Breast epithelium (tissue), 4 donors: ENCODE measurements at regions not wholly inside any gene's neighbourhood (a gene's known extent, or its start where the extent isn't known, plus 50 kb on each side); places are given as distances from the start of the nearest gene placed in this dataset.
"Not testable (repeated sequence)": the region's sequence is repeated elsewhere in the genome, so short reads cannot be mapped to it uniquely, and the experiment has no call there.

Source experiments
- DNase-seq, 2 donors: peaks; one replicate each; pipeline ENCODE4 v3.0.0-alpha.2; 2019; ENCODE audit warnings: low spot score in 2 of 2
- H3K27ac ChIP-seq, 2 donors: fragments of 200-600 bp; sonication (generic) in 1 of 2; one replicate each; pipeline ENCODE4 v1.5.1; 2016 to 2019; ENCODE audit warnings: mild to moderate bottlenecking in 1 of 2
- H3K27me3 ChIP-seq, 2 donors: fragments of 200-600 bp; sonication (generic) in 1 of 2; one replicate each; pipeline versions ENCODE4 v1.5.1 to v1.6.0; 2017 to 2019; ENCODE audit warnings: control low read depth in 1 of 2, mild to moderate bottlenecking in 1 of 2
- H3K36me3 ChIP-seq: fragments of 200-600 bp; one replicate; pipeline ENCODE4 v1.5.1; 2019
- H3K4me1 ChIP-seq, 2 donors: fragments of 200-600 bp; sonication (generic); one replicate each; pipeline ENCODE4 v1.5.1; 2016 to 2019; ENCODE audit warnings: control low read depth in 1 of 2
- H3K4me3 ChIP-seq, 3 donors: fragments of 200-600 bp; sonication (generic); 1 replicate in 2 of 3; 2 replicates in 1 of 3; pipeline ENCODE4 v1.5.1; 2016 to 2019; ENCODE audit warnings: mild to moderate bottlenecking in 3 of 3, moderate library complexity in 2 of 3
- H3K9me3 ChIP-seq, 2 donors: fragments of 200-600 bp; sonication (generic) in 1 of 2; one replicate each; pipeline ENCODE4 v1.5.1; 2016 to 2019; ENCODE audit warnings: control low read depth in 1 of 2
- intact Hi-C: fragments of 100-400 bp; cut with DNase I; formaldehyde crosslinking; loops from one replicate; pipeline ENCODE4 v1.15.1; 2023; ENCODE audit warnings: low total_unique reads

DNA sequence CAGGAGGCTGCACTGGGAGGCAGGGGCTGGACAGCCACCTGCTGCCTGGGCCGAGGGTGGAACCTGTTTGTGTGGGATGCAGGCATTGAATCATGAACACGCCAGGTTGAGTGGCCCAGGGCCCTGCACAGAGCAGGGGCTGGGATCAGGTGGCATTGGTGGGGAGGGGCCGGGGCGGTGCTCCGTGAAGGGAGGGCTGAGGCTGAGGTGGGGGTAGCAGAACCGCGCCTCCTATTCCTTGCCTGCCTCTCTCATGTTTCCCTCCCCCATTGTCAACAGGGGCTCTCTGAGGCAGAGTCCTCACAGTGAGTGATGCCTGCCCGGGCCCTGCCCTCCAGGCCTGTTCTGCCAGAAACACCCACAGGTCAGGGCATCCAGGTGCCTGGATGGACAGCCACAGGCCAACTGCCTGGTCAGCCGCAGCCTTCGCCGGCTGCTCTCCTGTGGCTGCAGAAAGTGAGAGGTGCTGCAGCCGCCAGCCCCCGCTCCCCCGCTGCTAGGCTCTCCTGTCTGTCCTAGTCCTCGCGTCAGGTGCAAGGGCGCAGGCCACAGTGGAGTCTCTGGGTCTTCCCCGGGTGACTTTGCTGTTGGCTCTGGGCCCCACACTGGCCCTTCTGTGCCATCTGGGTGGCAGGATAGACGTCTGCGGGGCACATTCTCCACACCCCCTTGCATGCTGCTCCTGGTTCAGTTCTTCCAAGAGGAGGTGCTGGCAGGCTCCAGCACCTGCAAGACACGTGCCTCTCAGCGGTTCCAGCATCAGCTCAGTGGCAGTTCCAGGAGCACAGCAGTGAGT is 79.6 kb upstream of the GOLGA6L4 start:
- H3K27me3 ChIP-seq, H3K4me3 ChIP-seq, DNase-seq, H3K36me3 ChIP-seq, H3K9me3 ChIP-seq, H3K27ac ChIP-seq, intact Hi-C loops, H3K4me1 ChIP-seq: not testable (repeated sequence)

DNA sequence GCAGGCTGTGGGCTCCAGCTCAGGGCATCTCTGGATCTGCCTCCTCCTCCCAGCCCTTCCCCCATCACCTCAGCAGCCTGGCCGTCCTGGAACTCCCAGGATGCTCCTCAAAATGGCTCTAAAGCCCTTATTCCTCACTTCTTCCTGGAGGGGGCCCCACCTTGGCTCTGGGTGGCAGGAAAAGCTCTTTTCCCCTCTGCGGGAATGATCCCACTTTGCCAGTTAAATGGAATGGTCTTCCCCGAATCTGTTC is 79.1 kb upstream of the GOLGA6L4 start:
- H3K9me3 ChIP-seq, H3K4me3 ChIP-seq, H3K4me1 ChIP-seq, H3K36me3 ChIP-seq, H3K27me3 ChIP-seq, DNase-seq, intact Hi-C loops, H3K27ac ChIP-seq: not testable (repeated sequence)

DNA sequence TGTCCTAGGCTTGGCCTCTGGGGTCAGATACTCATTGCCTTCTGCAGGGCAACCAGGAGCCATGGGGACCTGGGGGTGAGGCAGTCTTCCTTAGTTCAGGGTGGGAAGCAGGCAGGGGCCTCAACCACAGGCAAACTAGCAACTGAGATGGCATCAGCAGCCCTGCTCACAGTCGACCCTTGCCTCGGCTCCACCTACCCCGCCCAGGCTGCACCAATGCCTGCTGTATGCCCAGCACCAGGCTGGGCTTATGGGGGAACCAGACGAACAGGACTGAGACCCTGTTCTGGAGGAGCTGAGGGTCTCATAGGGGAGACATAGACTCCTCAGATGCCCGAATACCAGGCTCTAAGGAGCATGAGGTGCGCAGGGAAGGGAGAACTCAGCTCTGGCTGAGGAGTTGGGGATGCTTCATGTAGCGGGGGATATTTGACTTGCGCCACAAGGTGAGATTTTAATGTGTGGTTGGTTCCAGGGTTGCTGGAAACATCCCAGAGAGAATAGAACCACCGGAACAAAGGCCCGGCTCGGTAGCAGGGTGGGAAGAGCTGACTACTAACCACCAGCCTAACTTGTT is 78.4 kb upstream of the GOLGA6L4 start:
- H3K27me3 ChIP-seq, H3K4me3 ChIP-seq, DNase-seq, H3K4me1 ChIP-seq, H3K27ac ChIP-seq, H3K9me3 ChIP-seq, intact Hi-C loops, H3K36me3 ChIP-seq: not testable (repeated sequence)

DNA sequence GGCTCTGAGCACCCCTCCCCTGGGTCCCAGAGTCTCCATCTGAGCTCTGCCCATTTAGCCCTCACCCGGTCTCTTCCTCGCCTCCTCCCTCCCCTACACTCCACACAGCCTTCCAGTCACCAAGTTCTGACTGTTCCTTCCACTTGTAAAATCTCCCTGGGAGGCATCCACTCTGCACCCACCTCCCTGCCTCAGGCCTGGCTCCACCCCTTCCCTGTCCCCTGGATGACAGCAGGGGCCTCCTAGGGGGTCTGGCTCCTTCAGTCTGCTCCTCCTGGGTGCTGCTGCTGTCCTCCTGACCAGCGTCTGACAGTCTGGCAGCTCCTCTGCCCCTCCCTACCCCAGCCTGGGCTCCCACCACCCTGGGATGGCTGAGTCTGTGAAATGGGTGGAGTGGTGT is 77.7 kb upstream of the GOLGA6L4 start:
- H3K9me3 ChIP-seq, H3K4me3 ChIP-seq, DNase-seq, H3K36me3 ChIP-seq, H3K4me1 ChIP-seq, intact Hi-C loops, H3K27me3 ChIP-seq, H3K27ac ChIP-seq: not testable (repeated sequence)

DNA sequence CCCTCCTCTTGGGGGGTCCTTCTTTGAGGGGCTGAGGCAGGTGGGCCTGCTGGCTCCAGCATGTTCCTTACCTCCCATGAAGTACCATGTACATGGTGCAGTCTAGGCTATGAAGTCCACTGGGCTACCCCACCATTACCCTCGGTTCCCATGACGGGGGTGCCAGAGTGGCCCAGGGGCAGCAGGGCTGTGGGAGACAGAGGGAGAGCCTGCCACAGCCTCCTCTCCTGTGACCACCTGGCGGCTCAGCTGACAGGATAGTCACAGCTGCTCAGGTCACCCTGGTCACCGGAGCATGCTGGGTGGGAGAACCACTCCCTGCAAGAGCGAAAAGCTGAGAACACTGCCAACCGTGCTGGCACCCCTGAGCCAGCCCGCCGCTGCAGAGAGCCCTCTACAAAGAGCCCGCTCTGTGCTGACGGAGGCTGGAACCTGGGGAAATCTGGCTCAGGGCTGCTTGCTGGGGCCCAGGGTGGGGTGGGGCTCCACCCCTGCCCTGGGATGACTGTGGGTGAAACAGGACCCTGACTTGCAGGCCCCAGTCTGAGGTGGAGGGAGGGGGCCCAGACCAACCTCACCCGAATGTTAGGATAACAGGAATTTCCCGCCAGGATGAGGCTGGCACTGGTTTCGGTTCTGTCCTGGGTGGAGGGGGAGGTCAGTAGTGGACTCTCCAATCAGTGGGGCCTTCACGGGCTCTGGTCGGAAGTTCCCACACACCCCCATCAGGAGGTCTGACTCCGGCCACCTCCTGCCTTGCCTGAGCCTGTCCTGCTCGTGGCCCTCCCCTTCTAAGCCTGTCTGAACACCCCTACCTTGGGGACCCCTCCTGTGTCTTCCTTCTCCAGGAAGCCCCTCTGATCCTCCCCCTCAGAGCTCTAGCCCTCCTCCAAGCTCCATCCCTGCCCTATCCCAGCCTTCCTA is 76.0 kb upstream of the GOLGA6L4 start:
- H3K4me3 ChIP-seq, H3K36me3 ChIP-seq, intact Hi-C loops, H3K9me3 ChIP-seq, H3K4me1 ChIP-seq, H3K27me3 ChIP-seq, H3K27ac ChIP-seq, DNase-seq: not testable (repeated sequence)

DNA sequence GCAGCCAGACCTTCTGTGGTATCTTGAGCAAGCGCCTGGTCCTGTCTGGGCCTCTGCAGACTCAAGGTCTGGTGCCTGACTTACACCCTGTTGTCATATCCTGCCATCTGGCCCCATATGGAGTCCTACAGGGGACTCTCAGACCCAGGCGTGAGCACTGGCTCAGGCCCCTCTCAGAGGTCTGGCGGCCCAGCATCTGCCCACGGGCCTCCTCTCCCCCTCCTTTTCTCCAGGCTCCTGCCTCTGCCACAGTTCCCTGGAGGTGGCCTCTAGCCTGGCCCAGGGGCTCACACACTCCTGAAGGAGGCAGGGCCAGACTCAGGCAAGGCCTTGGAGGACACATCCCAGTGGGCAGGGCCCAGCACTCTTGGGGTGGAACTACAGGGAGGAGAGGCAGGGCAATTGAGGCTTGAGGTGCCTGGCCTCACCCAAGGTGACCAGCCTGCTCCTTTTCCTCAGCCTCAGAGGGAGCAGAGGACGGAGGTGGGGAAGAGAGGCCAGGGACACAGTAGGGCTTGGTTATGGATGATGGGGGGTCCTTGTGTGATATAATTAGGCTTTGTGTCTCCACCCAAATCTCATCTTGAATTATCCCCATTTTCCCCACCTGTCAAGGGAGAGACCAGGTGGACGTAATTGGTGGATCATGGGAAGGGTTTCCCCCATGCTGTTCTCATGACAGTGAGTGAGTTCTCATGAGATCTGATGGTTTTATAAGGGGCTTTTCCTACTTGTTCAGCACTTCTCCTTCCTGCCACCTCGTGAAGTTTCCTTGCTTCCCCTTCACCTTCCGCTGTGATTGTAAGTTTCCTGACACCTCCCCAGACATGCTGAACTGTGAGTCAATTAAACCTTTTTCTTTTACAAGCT is 70.9 kb upstream of the GOLGA6L4 start:
- H3K4me1 ChIP-seq, H3K27ac ChIP-seq, DNase-seq, H3K27me3 ChIP-seq, H3K36me3 ChIP-seq, H3K9me3 ChIP-seq, H3K4me3 ChIP-seq, intact Hi-C loops: not testable (repeated sequence)

DNA sequence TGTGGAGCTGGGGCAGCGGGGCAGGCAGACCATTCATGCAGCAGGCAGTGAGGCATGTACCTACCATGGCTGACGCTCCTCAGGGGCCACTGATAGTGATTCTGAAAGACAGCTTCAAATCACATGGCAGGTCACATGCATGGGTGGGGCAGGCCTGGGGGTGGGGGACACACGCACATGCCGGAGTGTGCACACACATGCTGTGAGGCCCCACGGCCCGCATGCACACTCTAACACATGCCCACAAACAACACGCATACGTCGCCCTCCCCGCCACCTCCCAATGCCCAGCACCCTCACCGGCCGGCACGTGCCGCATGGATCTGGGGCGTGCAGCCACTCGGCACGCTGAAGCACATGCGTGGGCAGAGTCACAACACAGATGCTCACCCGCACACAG is 65.5 kb upstream of the GOLGA6L4 start:
- DNase-seq, H3K27ac ChIP-seq, H3K4me1 ChIP-seq, H3K36me3 ChIP-seq, H3K9me3 ChIP-seq, H3K27me3 ChIP-seq, intact Hi-C loops, H3K4me3 ChIP-seq: not testable (repeated sequence)

DNA sequence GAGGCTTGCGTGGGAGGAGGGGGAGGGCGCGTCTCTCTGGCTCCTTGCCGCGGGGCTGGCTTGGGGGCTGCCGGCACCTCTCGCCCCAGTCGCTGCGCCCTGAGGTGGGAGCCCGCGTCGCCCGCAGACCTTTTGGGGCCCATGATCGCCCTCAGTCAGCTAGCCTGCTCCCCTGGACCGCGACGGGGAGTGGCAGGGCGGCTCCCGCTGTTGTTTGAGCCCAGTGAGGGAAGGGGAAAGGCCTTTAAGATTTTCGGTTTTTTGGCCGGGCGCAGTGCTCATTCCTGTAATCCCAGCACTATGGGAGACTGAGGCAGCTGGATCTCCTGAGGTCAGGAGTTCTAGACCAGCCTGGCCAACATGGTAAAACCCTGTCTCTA is 62.4 kb upstream of the GOLGA6L4 start:
- H3K4me3 ChIP-seq = peak overlapping the region; percentile 23 to 50 (median 44)
- DNase-seq = peak in 1 of 2 donors; percentile 16
- H3K4me1 ChIP-seq, intact Hi-C loops, H3K27ac ChIP-seq, H3K36me3 ChIP-seq, H3K27me3 ChIP-seq, H3K9me3 ChIP-seq: not testable (repeated sequence)
